Neural crest cell (in vitro differentiated cells): ENCODE measurements at regions not wholly inside any gene's neighbourhood (a gene's known extent, or its start where the extent isn't known, plus 50 kb on each side); places are given as distances from the start of the nearest gene placed in this dataset.

Experiments
- DNase-seq: peaks from one replicate; pipeline ENCODE4 v3.0.0; 2021; ENCODE audit warnings: low read depth, mixed read lengths, low spot score
- H3K27ac Mint-ChIP-seq: one replicate; pipeline ENCODE4 v1.8.0; 2021; ENCODE audit warnings: mild to moderate bottlenecking, mixed read lengths; ENCODE audit not compliant: unreplicated experiment
- H3K27me3 Mint-ChIP-seq: 2 replicates; pipeline ENCODE4 v1.8.0; 2021; ENCODE audit warnings: low read depth, mild to moderate bottlenecking, mixed read lengths
- H3K36me3 Mint-ChIP-seq: 2 replicates; pipeline ENCODE4 v1.8.0; 2021; ENCODE audit warnings: low read depth, mild to moderate bottlenecking, mixed read lengths
- H3K4me1 Mint-ChIP-seq: 2 replicates; pipeline ENCODE4 v1.8.0; 2021; ENCODE audit warnings: mixed read lengths
- H3K4me3 Mint-ChIP-seq: one replicate; pipeline ENCODE4 v1.8.0; 2021; ENCODE audit warnings: mild to moderate bottlenecking, mixed read lengths
- H3K9me3 Mint-ChIP-seq: 2 replicates; pipeline ENCODE4 v1.8.0; 2021; ENCODE audit warnings: mixed read lengths
- CTCF ChIP-seq: fragments of 200-600 bp; sonication (generic); conservative IDR thresholded peaks from 2 replicates; pipeline ENCODE4 v1.5.0; 2021; ENCODE audit warnings: antibody characterized with exemption, mild to moderate bottlenecking

- peaks cover 12% of the 10 kb centered on the region for H3K4me1 Mint-ChIP-seq
- DNase-seq, result no peak
- H3K27ac Mint-ChIP-seq, result no peak overlapping the region
- no peaks in the 10 kb centered on the region for H3K27me3 Mint-ChIP-seq
- no peak for TF ChIP-seq CTCF
- H3K4me3 Mint-ChIP-seq, result no peak overlapping the region
- peaks cover 5% of the 10 kb centered on the region for H3K36me3 Mint-ChIP-seq
- H3K9me3 Mint-ChIP-seq, result peaks cover 3% of the 10 kb centered on the region
Measured at GRCh38 chr2:156189143-156189542, 143.4 kb downstream of the NR4A2 start.

GRCh38 chr2:156182132-156182531, 150.4 kb downstream of the NR4A2 start:
- no peak overlapping the region for H3K4me3 Mint-ChIP-seq
- H3K4me1 Mint-ChIP-seq, result peaks cover 4% of the 10 kb centered on the region
- no peak for TF ChIP-seq CTCF
- H3K9me3 Mint-ChIP-seq, result no peaks in the 10 kb centered on the region
- no peaks in the 10 kb centered on the region for H3K36me3 Mint-ChIP-seq
- DNase-seq, result no peak
- no peaks in the 10 kb centered on the region for H3K27me3 Mint-ChIP-seq
- H3K27ac Mint-ChIP-seq, result no peak overlapping the region

GRCh38 chr2:156181208-156181607, 151.3 kb downstream of the NR4A2 start:
- peaks cover 4% of the 10 kb centered on the region for H3K4me1 Mint-ChIP-seq
- no peaks in the 10 kb centered on the region for H3K36me3 Mint-ChIP-seq
- DNase-seq, result no peak
- H3K4me3 Mint-ChIP-seq, result no peak overlapping the region
- H3K9me3 Mint-ChIP-seq, result no peaks in the 10 kb centered on the region
- H3K27ac Mint-ChIP-seq, result no peak overlapping the region
- TF ChIP-seq CTCF, result no peak
- H3K27me3 Mint-ChIP-seq, result no peaks in the 10 kb centered on the region

GRCh38 chr2:156177654-156178053, 154.9 kb downstream of the NR4A2 start:
- Mint-ChIP-seq H3K4me1 (peaks cover 5% of the 10 kb centered on the region), H3K4me3 (no peak overlapping the region), H3K27me3 (no peaks in the 10 kb centered on the region), H3K36me3 (peaks cover 11% of the 10 kb centered on the region), H3K9me3 (peaks cover 3% of the 10 kb centered on the region), H3K27ac (no peak overlapping the region)
- TF ChIP-seq CTCF, result no peak
- no peak for DNase-seq

- Mint-ChIP-seq H3K4me3 (no peak overlapping the region), H3K27ac (no peak overlapping the region), H3K9me3 (peaks cover 5% of the 10 kb centered on the region), H3K27me3 (no peaks in the 10 kb centered on the region), H3K36me3 (peaks cover 20% of the 10 kb centered on the region), H3K4me1 (peaks cover 5% of the 10 kb centered on the region)
- TF ChIP-seq CTCF, result no peak
- no peak for DNase-seq
Measured at GRCh38 chr2:156175946-156176345, 156.6 kb downstream of the NR4A2 start.

DNA sequence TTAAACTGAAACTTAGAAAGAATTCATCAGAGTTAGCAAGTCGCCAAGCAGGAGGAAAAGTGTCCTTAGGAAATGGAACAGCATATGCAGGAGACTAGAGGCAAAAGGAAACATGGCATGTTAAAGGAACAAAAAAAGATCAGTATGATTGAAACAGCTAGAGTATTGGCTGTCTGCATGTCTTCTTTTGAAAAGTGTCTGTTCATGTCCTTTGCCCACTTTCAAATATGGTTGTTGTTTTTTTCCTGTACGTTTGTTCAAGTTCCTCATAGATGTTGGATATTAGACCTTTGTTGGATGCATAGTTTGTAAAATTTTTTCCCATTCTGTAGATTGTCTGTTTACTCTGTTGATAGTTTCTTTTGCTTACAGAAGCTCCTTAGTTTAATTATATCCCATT, 161.6 kb downstream of the NR4A2 start:
- no peak overlapping the region for H3K4me3 Mint-ChIP-seq
- TF ChIP-seq CTCF, result no peak
- peaks cover 5% of the 10 kb centered on the region for H3K4me1 Mint-ChIP-seq
- DNase-seq, result no peak
- no peaks in the 10 kb centered on the region for H3K27me3 Mint-ChIP-seq
- peaks cover 29% of the 10 kb centered on the region for H3K36me3 Mint-ChIP-seq
- H3K9me3 Mint-ChIP-seq, result peaks cover 9% of the 10 kb centered on the region
- no peak overlapping the region for H3K27ac Mint-ChIP-seq
